ENCODE measurements at regions not wholly inside any gene's neighbourhood (a gene's known extent, or its start where the extent isn't known, plus 50 kb on each side); places are given as distances from the start of the nearest gene placed in this dataset.

DNA sequence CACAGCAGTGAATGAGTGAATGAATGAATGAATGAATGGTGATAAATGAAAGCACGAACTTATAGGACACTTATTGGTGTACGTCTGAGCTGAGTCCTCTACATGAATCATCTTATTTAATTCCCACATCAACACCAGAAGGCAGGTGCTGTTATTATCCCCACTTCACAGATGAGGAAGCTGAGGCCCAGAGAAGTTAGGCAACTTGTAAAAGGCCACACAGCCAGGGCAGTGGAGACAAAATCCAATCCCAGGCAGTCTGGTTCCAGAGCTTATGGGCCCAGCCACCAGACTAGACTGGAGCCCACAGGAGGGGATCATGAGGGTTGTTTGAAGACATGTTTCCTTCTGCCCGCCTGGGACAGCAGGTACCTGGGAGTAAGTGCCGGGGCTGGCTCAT, 364.0 kb downstream of the MN1 start:
- no peak for DNase-seq

DNA sequence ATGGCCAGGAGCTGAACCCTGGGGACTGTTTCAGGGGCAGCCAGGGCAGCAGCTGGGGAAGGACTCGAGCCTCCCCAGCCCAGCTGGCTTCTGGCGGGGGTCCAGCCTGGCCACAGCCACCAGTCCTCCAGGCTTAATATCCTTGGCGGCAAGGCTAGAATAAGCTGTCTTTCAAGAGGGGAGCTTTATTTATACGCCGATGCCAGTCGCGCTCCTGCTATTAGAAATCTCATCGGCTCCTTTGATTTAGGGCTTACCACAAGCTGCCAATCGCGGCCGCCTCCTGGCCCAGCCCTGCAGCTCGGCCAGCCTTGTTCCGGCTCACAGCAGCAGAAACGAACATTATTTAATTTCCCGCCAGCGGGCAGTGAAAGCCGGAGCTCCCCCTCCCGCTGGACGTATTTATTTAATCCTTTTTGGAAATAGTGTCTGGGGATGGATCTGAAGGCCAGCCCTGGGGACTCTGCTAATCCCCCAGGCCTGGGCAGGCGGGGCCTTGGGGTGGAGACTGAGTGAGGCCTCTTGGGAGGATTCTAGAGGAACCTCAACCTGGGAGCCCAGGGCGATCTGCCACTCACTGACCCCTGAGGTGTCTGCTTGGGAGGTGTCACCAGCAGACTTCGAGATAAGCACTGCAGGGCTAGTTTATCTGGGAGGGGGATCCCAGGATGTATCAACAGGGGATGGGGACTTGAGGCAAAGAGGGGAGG, 363.1 kb downstream of the MN1 start:
- no peak for DNase-seq

DNA sequence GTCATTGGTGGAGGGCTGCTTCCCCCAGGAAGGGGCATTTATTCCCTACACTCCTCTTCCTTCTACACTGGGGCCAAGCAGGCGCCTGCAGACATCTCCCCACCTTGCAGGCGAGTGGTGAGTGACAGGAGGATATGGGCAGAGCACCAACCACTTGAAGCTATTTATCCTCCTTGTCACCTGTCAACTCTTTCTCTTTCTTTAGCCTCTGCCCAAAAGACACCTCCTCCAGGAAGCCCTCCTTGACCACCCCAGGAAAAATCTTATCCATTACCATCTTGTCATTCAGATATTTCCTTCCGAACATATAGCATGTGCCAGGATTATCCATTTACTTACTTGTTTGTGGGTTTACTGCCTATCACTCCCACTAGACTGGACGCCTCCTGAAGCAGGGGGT, 362.4 kb downstream of the MN1 start:
- no peak for DNase-seq

DNA sequence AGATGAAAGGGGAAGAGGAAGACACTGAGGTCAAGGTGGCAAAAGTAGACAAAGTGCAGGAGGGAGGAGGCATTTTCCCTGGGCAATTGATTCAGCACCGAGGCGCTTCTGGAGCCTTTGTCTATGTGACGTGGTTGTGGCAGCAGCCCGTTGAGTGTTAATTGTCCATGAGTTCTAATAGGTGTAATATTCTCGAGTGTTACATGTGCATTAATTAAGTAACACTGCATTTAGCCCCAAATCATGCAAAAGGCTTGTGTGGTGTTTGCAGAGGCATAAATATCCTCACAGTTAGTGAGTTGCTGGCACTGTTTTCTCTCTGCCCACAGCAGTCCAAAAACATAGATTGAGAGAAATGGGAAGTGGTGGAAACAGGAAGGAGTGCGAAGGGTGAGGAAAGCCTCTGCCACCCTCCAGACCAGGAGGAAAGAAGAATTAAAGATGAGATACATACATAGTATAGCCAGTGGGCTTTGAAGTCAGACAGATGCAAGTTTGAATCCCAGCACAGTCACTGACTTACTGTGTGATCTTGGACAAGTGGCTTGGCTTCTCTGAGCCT, 361.2 kb downstream of the MN1 start:
- no peak for DNase-seq

DNA sequence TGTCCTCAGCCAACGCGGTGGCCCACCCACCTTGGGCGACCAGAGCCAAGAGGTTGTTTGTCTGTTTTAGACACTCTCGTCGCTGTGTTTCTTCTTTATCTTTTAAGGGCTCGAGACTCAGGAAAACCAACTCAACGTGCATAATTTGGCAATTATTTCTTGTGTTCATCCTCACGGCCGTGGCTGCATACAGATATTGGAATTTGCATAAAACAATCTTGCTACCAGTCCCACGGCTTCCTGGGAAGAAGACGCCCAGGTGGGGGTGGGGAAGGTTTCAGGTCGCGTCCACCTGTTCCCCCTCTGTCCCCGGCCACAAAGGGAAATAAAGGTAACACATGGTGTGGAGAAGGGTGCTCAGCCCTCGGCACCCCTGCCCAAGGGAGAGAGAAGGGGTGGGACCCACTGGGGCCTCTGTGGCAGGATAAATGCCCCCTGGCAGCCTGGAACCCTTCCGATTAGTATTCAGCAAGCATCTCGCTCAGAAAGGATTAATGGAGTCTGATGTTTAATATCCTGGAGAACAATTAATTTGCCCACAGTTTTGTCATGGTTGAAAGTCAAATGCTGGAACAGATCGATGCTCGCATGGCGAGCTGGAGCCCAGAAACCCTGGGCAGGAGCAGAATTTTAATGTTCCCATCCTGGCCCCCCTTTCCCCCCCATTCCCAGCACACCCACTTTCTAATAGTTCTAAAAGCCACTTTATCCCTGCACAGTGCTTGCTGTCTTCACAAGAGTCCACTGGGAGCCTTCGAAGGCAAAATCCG, 359.7 kb downstream of the MN1 start:
- no peak for DNase-seq

DNA sequence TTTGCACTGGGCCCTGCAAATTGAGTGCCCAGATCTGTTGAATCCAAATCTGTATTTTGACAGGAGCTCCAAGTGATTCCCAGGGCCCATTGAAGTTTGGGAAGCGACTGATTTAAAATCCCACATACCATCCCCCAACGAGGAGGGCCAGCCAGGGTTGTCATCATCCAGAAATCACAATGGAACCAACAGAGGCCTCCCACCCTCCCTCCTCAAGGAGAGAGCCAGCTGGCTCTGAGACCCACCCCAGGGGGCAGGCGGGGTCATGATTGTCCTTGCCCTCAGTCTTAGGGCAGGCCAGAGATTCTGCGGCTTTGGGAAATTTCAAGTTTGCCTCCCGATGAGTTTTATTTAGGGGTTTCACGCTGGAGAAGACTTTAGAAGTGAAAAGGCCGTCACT, 358.2 kb downstream of the MN1 start:
- no peak for DNase-seq

DNA sequence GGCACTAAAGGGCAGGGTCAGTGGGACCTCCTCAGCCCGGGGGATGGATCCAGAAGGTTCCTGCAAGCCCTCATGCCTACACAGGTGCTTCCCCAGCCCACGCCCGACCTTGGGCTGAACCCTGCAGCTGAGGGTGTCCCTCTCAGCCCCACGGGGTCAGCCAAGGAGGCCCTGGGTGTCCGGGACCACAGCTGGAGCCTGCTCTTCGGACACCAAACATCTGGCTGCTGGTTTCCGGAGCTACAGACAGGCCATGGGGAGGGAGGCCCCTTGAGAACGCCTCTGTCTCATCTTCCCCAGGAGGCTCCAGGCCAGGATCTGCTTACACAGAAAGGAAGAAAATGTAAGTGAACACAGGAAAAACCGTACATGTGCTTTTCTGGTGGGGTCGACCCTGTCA, 355.7 kb downstream of the MN1 start:
- DNase-seq: no peak

DNA sequence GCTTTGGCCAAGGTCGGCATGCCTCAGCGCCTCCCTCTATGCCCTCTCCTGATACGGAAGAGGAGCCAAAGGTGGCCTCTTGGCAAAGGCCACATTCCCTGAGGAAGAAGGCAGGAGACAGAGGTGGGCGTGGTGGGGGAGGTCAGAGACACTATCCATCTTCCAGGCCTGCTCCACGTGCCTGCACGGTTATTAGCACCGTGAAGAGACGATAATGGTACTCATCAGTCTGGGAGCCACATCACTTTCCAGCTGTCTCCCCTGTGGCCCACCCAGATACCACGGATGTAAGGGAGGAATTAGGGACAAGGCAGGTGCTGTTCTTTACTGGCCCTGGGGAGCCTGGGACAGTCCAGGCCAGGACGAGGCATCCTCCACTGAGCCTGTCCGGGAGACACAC, 354.3 kb downstream of the MN1 start:
- no peak for DNase-seq

DNA sequence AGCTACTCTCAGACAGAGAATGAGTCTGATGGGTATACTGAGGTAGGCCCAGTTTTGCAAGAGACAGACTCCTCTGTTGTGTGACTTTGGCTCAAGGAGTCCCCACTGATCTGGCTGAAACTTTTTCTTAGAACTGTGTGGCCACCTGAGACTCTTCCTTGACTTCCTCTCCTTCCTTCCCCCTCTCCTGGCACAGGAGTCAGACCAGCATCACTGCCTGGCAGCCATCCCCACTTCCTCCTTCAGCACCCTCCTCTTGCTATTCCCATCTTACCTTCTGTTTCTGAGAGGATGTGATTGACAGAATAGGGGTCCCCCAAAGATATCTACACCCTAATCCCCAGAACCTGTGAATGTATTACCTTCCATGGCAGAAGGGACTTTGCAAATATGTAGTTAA, 351.1 kb downstream of the MN1 start:
- no peak for DNase-seq

DNA sequence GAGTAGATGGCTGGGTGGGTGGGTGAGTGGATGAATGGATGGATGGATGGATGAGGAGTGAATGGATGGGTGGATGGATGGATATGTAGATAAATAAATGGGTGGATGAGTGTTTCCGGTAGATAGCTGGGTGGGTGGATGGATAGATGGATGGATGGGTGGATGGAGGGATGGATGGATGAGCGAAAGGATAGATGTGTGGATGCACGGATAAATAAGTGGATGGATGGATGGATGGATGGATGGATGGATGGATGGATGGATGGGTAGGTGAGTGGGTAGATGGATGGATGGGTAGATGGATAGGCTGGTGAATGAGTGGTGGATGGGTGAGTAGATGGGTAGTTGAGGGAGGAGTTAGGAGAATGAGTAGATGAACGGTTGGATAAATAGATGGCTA, 349.3 kb downstream of the MN1 start:
- DNase-seq: no peak

DNA sequence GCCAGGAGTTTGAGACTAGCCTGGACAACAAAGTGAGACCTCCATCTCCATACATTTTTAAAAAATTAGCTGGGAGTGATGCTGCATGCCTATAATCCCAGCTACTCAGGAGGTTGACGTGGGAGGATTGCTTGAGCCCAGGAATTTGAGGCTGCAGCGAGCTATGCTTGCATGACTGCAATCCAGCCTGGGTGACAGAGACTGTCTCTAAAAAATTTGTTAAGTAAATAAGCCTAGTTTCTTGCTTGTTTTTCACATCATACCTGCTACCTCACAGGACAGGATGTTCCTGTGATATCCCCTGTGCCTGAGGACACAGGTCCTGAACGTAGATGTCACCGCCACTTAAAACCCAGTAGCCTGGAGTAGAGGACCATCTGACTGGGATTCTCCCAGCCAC, 348.6 kb downstream of the MN1 start:
- DNase-seq: no peak

DNA sequence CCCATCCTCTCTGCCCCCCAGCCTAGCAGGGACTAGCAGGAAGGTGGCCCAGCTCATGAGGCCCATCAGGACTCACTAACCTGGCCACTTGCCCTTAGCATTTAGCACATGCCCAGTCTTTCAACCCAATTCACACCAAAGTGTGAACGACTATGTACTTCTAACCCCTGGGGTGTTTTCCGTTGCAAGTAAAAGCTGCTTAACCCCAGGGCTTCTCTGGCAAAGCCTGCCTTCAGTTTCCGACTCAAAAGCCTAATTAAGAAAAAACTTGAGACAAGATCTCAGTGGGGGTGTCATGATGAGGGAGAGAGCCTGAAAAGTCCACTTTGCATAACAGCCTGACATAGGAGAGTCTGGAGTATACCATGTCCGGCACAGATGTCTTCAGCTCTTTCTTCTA, 347.8 kb downstream of the MN1 start:
- DNase-seq: no peak

DNA sequence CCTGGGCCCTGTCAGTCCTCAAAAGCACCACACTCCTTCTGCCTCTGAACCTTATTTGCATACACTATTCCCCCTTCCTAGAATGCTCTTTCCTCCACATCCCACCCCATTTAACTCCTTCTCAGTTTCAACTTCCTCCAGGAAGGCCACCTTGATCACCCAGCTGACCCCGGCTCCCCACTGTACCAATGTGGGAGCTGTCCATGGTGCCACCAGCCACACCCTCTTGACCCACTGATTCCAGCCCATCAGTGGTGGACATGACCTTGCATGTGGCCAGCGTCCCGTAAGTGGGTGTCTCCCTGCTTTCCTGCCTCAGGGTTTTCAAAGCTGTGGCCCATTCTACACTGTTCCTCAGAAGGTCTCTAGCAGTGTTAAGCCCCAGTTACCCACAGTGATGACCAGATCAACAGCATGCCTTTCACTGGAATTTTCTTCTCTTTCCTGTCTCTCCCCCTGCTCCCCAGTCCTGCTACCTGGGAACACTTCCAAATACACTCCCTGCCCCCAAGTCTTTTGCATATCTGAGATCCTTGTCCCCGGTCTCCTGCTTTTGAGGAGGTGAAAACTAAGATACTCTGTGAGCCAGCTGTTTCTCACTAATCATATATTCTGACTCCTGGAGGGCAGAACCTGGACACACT, 346.6 kb downstream of the MN1 start:
- DNase-seq: no peak

DNA sequence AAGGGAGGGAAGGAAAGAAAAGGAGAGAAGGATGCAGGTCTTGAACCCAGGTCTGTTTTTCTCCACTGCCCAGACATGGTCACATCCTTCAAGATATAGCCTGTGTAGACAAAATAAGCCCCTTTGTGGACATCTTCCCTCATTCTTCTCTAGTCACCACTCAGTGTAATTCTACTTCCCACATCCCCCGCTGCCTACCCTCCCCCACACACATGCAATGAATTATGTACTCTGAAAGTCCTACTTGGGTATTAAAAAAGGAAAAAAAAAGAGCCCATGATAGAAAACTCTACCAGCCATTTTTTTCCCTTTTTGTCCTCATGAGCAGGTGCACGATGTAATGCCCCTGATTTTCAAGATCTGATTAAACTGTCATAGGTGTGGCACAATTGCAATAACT, 346.0 kb downstream of the MN1 start:
- DNase-seq: no peak

DNA sequence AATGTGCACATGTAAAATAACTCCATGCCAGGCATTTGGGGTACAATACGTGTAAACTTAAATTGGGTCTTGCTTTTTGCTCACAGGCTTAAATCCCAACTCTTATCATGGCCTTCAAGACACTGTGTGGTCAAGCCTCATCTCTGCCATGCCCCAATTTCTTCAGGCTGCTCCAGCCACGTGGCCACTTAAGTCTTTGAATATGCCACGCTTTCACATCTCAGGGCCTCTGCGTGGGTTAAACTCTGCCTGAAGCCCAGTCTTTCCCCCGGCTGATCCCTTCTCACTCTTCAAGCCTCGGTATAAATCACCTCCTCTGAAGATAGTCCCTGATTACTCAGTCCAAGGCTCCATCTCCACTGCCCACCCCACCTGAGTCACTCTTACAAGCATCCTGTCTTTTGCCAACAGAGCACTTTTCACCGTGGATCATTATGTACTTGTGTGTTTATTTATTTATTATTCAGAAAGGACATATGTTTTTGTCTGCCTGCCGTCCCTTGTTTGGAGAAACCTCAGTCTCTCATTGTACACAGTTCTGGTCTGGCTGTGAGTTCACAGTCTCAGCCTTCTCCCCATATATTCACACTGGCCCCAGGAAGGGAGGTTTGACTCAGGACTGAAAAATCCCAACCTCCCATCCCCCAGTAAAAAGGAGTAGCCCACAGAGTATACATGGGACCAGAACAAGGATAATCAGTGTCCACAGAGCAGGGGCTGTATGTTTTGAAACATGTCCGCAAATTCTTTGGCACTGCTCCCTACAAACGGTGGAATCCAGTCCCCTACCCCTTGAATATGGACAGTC, 344.7 kb downstream of the MN1 start:
- peak; percentile 80 for DNase-seq

DNA sequence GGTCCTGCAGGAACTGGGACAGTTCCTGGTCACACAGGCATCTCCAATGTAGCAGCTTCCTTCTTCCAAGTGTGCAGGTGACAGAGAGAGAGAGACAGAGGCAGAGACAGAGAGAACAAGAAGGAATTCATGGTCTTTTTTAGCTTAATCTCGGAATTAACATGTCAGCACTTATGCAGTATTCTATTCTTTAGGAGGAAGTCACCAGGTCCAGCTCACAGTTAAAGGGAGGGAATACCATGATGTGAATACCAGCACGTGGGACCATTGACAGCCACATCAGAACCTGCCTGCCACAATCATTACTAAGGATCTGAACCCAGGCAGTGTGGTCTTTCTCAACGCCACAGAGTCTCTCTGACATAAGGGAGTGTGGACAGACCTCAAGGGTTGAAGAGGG, 341.6 kb downstream of the MN1 start:
- DNase-seq: no peak

DNA sequence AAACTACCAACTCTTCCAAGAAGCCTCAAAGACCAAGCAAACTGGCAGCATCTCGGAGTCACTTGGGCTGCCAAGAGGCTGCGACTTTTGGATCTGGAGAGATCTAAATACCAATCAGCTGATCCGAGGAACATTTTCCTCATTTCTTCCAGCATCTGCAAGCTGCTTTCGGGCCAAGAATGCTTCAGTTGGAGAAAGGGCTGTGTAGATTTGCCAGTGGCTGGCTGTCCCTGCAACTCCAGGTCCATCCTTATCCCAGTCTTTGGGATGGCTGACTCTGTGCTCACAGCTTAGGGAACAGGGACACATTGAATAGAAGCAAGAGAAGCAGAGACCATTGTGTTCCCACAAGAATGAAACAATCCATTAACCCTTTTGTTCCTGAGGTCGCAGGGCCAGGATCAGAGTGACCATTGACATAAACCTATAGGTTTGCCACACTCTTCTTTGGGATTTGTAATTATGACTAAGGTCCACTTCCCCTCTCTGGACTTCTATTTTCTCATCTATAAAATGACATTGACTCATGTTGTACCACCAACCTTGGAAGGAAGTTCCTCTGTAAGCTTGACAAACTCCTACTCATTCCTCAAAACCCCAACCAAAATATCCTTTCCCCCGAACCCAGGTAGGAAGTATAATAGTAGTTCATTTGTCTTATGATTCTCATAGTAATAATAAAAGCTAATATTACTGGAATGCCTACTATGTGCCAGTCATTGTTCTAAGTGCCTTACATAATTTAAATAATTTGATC, 340.8 kb downstream of the MN1 start:
- DNase-seq: peak; percentile 42

DNA sequence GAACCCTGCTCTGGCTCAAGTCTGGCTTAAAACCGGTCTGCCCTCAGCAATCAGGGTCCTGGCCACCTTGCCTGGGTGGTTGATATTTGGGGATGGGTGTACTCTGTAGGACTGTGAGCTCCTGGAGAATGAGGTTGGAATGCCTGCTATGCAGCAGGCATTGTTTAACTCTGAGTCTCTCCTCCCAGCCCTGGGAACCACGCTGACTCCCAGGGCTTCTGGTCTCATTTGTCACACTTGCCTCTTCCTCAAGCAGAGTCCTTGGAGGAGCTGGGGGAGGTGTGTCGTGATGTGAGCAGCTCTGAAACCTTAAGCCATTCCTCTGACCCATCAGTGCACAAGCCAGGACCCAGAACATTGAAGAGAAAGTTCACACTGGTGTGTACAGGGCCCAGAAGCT, 340.1 kb downstream of the MN1 start:
- peak; percentile 34 for DNase-seq

DNA sequence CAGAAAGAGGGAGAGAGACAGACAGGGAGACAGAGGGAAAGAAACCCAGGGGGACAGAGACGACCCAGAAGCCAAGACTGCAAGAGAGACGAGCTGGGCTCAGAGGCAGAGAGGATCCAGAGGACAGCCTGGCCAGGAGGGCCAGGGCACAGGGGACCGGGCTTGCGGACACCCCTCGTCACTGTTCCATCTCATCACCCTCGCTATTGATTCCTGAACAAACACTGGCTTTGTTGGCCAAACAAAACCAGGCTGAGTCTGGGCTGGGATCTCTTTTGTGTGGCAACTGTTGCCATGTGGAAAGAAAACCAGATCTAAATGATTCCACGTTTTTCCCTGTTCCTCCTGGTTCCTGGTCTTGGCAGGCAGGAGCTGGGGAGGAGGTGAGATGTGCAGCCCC, 339.4 kb downstream of the MN1 start:
- no peak for DNase-seq

DNA sequence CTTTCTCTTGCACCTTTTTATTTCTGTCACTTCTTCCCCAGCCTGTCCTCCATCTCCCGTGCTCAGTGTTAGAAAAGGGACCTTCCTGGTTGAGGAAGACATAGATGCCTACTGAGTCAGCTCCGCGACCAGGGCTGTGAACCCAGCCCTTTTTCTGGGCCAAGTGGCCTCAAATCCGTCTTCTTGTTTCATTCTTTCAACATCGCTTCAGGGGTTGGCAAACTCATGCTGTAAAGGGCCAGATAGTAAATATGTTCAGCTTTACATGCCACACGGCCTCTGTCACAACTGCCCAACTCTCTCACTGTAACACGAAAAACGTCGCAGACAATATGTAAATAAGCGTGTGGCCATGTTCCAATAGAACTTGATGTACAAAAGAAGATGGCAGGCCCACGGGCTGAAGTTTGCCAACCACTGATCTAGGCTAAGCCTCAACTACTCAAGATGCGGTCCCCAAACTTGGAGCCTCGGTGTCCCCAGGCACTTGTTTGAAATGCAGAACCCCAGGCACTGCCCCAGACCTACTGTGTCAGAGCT, 338.4 kb downstream of the MN1 start:
- no peak for DNase-seq

DNA sequence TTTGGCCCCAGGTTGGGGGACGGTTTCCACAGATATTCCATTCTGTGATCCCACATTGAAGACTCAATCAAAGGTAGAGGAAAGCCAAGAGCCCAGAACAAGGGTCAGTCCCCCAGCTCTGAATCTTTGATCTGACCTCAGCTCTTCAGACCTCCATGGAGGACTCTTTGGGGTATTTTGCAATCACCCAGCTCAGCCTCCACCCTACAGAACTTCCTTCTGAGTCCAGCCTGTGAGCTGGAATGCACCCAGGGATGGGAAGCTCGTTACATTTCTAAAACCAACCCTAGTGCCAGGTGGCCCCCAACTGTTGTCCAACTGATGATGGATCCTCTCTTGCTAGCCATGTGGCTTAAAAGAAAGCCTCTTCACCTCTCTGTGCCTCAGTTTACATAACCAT, 335.3 kb downstream of the MN1 start:
- no peak for DNase-seq
